CD4-positive, alpha-beta T cell treated with Interleukin-17A for 4 hours (primary cell): ENCODE measurements at regions not wholly inside any gene's neighbourhood (a gene's known extent, or its start where the extent isn't known, plus 50 kb on each side); places are given as distances from the start of the nearest gene placed in this dataset.
"Not testable (repeated sequence)": the region's sequence is repeated elsewhere in the genome, so short reads cannot be mapped to it uniquely, and the experiment has no call there.

Experiments
- DNase-seq: peaks from one replicate; pipeline ENCODE4 v3.0.0-alpha.2; 2020; ENCODE audit warnings: mixed read lengths

DNA sequence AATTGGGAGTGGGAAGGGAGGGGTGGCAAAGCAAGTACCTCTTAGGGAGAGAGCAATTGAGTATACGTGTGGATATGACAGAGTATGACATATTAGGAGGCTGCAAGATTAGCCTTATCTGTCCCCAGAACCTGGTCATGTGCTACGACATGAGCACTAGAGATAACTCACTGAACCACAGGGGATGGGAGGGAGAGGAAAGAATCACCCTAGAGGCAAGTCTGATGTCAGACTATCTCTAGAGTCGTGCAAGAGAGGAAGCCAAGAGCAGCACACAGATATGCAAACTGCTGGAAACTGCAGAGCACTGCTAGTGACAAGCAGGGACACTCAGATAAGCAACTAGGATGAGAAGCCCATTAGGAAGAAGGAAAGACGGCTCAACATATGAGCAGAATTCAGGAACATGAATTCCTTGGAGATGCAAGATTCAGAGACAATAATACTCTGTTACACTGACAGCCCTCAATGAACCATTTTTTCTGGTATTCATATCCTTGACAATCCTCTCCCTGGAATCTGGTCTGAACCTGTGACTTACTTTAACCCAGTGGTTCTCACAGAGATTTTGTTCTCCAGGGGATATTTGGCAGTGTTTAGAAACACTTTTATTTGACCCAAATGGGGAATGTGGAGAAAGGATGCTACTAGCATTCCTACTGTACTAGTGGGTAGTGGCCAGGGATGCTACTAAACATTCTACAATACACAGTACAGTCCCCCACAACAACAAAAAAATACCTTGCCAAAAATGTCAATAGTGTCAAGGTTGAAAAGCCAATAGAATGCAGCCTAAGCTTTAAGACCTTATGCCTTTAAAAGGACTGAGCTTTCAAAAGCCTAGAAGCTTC is 84.0 kb upstream of the BMP2K start:
- DNase-seq: peak; percentile 8

DNA sequence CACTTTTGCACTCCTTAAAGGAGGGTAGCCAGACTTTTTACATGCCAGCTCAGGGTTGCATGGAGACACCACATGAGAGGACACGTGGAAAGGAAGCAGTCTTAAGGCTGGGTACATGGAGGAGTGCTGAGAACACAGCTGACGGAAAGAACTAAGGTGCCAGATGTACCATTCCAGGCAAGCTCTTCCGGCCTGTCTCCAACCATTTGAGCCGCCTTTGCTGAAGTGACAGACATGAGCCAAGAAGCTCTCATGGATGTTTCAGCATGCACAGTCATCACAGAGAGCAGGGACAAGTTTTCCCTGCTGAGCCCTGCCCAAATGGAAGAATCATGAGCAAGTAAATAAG is 83.4 kb upstream of the BMP2K start:
- DNase-seq: no peak

DNA sequence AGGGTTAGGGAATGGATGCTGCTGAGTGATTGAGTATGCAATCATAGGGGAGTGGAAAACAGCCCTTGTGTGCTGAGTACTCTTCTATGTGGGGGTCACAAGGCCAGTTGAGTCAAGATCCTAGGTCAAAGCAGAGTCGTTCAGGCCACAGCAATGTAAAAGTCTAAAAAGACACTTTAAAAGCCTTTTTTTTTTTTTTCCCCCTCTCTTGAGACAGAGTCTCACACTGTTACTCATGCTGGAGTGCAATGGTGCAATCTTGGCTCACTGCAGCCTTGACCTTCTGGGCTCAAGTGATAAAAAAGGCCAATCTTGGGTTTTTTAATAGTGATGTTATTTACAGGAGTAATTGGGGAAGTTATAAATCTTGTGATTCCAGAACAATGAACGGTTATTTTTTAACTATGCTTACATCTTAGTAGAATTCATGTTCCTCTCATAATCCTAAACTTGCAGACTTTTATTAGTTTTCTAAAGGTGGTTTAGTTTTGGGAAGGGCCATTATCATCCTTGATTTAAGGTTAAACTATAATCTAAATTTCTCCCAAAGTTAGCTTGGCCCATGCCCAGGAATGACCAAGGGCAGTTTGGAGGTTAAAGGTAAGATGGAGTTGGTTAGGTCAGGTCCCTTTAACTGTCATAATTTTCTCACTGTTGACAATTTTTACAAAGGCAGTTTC is 82.2 kb upstream of the BMP2K start:
- no peak for DNase-seq

DNA sequence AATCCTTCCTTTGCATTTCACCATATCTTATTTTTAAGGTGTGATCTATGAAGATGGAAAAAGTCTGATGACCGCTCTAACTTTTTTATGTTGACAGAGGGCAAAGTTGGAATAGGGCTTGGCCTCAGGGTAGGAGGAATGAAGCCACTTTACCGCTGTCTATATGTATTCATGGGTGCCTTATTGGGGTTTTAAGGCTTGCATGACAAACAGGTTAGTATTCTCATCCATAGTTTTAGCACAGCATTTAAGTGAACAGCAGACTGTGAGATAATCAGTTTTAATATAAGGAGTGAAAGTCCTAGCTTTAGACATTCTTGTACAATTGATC is 81.7 kb upstream of the BMP2K start:
- no peak for DNase-seq

DNA sequence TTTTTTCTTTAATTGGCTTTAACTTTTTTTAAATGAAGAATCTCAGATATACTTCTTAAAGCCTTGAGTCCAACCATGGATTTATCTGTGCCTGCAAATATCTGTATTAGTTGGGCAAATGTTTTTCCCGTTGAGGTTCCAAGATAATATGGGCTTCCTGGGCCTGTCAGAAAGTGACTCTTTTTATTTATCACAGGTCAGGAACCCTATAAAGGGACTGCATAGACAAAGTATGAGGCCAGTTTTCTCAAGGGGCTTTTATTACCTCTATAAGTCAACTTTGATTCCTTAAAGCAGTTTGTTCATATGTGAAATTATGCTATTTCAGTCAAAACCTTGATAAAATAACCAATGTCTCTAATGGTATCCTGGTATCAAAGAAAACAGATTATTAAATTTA is 80.2 kb upstream of the BMP2K start:
- no peak for DNase-seq

DNA sequence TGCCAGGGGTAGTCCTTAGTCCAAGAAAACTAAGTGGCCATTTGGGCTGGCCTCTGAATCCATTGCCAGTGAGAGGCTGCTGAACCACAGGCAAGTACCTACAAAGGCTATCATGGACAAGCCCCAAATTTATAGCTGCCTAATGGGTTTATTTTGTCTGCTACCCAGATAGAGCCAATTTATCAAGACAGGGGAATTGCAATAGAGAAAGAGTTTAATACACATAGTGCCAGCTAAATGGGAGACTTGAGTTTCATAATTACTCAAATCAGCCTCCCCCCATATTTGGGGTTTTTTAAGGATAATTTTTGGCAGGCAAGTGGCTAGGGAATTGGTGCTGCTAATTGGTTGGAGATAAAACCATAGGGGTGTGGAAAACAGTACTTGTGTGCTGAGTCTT is 73.1 kb upstream of the BMP2K start:
- DNase-seq: no peak

GRCh38 chr4:78704317-78704716 is 71.8 kb upstream of the BMP2K start:
- no peak for DNase-seq

GRCh38 chr4:78704981-78705683 is 71.0 kb upstream of the BMP2K start:
- DNase-seq: no peak

GRCh38 chr4:78706302-78706701 is 69.8 kb upstream of the BMP2K start:
- no peak for DNase-seq

DNA sequence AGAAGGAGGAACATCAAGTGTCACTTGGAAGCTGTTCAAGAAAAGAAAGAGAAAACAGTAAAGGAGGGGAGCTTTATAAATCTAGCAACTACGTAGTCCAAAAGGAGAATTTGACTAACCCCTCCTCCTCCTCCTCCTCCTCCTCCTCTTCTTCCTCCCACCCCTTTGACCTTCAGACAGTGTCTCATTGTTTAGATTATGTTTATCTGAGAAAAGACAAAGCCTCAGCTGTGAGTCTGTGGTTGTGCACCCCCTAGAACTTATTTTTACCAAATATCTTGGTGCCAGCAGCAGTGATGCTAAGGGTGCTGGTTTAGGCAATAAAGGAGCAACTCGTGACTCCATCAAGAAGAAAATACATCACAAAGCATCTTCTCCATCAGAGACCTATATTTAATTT is 68.9 kb upstream of the BMP2K start:
- no peak for DNase-seq

DNA sequence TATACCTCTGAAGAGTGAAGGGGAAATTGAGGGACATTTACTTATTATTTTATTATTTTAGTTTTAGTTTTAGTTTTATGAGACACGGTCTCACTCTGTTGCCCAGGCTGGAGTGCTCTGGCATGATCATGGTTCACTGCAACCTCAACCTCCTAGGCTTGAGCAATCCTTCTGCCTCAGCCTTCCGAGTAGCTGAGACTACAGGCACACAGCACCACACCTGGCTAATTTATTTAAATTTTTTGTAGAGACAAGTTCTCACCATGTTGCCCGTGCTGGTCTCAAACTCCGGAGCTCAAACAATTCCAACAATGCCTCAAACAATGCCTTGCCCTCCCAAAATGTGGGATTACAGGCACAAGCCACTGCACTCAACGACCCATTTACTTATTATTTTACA is 68.4 kb upstream of the BMP2K start:
- DNase-seq: no peak

DNA sequence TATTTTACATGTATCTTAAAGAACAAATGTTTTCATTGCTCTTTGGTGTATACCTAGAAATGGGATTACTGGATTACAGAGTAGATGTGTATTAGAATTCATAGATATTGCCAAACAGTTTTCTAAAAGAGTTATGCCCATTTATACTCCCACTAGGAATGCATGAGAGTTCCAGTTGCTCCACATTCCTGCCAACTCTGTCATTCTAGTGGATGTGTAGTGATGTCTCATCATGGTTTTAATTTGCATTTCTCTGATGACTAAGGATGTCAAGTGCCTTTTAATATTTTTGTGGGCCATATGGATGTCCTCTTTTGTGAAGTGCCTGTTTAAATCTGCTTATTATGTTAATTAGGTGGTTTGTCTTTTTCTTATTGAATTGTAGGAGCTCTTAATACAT is 65.6 kb upstream of the BMP2K start:
- no peak for DNase-seq

DNA sequence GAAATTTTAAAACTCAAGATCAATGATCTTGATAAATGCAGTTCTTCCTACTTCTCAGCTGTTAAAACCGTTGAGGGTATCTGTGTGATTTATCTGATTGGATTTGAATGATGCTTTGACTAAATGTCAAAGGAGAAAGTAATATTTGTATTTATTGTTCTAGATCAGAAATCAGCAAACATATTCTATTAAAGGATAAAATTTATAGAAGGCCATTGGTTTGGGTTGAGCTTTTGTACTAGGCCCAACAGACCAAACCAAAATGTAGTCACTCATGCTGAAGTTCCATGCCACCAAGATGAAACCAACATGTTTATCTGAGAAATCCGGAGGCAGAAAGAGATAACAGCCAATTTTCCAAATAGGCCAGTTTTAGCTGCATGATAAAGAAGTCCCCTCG is 64.5 kb upstream of the BMP2K start:
- no peak for DNase-seq

- DNase-seq: not testable (repeated sequence)
Measured at GRCh38 chr4:78714598-78714997, 61.6 kb upstream of the BMP2K start.

DNA sequence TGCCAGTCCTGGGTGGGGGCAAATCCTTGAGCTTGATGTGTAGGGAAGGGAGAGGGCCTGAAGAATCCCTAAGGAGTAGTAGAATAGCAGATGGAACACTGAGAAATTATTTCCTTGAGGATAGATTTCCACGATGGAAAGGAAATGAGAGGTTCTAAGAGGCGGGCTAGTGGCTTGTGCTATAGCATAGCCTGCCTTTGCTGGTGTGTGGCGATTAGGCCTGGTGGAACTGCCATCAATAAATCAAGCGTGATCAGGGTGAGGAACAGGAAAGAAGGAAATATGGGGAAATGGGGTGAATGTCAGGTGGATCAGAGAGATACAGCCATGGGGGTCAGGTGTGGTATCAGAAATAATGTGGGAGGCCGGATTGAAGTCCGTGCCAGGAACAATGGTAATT is 60.8 kb upstream of the BMP2K start:
- not testable (repeated sequence) for DNase-seq

DNA sequence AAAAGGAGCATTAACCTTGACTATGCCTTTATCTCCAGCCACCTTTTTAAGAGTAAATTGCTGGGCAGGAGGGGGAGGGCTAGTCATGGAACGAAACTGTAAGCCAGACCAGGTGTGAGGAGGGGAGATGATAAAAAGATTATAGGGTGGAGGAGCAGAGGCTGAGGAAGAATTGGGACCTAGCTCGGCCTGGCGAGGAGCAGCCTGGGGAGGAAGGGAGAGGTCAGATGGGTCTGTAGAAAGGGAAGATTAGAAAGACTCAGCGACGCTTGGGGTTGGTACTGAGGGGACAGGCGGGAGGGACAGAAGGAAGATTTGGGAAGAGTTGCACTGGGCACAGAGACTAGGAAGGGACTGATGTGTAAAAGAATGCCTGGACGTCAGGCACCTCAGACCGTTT is 58.4 kb upstream of the BMP2K start:
- DNase-seq: not testable (repeated sequence)

- no peak for DNase-seq
Measured at GRCh38 chr4:78720204-78720603, 55.9 kb upstream of the BMP2K start.

- DNase-seq: peak; percentile 39
Measured at GRCh38 chr4:78720994-78721677, 55.0 kb upstream of the BMP2K start.

DNA sequence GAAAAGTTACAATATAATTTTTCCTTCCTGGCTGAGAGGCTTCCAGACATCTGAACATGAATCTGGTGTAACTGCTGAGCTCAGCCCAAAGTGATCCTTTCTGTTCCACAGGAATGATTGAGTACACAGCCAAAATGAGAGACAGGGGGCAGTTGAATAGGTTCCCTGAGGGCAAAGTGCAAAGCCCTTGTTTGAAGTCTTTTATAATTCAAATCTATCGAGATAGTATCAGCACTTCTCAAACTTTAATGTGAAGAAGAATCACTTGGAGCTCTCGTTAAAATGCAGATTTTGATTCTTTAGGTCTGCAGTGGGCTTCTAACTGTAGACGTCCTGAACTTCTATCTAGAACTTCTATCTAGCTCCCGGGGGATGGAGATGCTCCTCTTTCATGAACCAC is 54.4 kb upstream of the BMP2K start:
- DNase-seq: no peak

DNA sequence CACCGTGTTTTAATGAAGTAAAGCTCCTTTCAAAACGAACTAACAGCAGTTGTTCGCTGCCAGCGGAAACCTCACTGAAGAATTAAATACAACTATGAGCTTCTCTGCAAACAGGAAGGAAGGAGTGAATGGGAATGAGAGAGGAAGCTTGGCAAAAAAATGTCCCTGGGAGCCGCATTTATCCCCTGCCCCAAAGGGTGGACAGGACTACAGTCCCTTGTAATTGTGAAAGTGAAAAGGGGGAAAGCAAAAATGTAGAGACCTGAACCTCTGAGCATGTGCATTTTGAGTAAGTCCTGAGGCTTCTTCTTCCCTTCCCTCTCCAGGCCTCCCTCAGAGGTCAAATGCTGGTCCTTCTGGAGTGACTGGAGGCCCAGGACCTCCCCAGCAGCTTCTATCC is 53.8 kb upstream of the BMP2K start:
- no peak for DNase-seq

- no peak for DNase-seq
Measured at GRCh38 chr4:78722878-78723277, 53.3 kb upstream of the BMP2K start.
